GM12891 (cell line): ENCODE measurements at regions not wholly inside any gene's neighbourhood (a gene's known extent, or its start where the extent isn't known, plus 50 kb on each side); places are given as distances from the start of the nearest gene placed in this dataset.
"Not testable (repeated sequence)": the region's sequence is repeated elsewhere in the genome, so short reads cannot be mapped to it uniquely, and the experiment has no call there.

Experiments used
- POLR2A ChIP-seq: IDR thresholded peaks from 2 replicates; pipeline ENCODE4 v1.6.1; 2011; ENCODE audit warnings: low read depth, low read length, control low read depth
- POLR2AphosphoS5 ChIP-seq: IDR thresholded peaks from 2 replicates; pipeline ENCODE4 v1.6.1; 2011; ENCODE audit warnings: low read depth, low read length, control low read depth
- POU2F2 ChIP-seq: IDR thresholded peaks from 2 replicates; pipeline ENCODE4 v1.6.1; 2011; ENCODE audit warnings: low read depth, mild to moderate bottlenecking, control low read depth, low read length, moderate library complexity
- TAF1 ChIP-seq: IDR thresholded peaks from 2 replicates; pipeline ENCODE4 v1.6.1; 2011; ENCODE audit warnings: low read depth, low read length, control low read depth

- TF ChIP-seq POLR2A, POU2F2, POLR2AphosphoS5, TAF1: not testable (repeated sequence)
Measured at GRCh38 chr2:87518547-87518946, 229.3 kb upstream of the PLGLB2 start.
